NT2/D1 (cell line): ENCODE measurements at regions not wholly inside any gene's neighbourhood (a gene's known extent, or its start where the extent isn't known, plus 50 kb on each side); places are given as distances from the start of the nearest gene placed in this dataset.

ENCODE experiments used
- SUZ12 ChIP-seq: IDR thresholded peaks from 2 replicates; pipeline ENCODE4 v1.6.1; 2011; ENCODE audit not compliant: insufficient read length, insufficient read depth; ENCODE audit errors: extremely low read depth
- YY1 ChIP-seq: IDR thresholded peaks from 2 replicates; pipeline ENCODE4 v1.6.1; 2011; ENCODE audit not compliant: insufficient read length, insufficient read depth
- ZNF274 ChIP-seq: IDR thresholded peaks from 2 replicates; pipeline ENCODE4 v1.6.1; 2011; ENCODE audit warnings: mild to moderate bottlenecking, low read depth, low read length

- TF ChIP-seq YY1 (no peak), ZNF274 (no peak), SUZ12 (no peak)
Observed at GRCh38 chr2:44112096-44112495, 56.6 kb upstream of the PPM1B start.
